ENCODE measurements at regions not wholly inside any gene's neighbourhood (a gene's known extent, or its start where the extent isn't known, plus 50 kb on each side); places are given as distances from the start of the nearest gene placed in this dataset.

DNA sequence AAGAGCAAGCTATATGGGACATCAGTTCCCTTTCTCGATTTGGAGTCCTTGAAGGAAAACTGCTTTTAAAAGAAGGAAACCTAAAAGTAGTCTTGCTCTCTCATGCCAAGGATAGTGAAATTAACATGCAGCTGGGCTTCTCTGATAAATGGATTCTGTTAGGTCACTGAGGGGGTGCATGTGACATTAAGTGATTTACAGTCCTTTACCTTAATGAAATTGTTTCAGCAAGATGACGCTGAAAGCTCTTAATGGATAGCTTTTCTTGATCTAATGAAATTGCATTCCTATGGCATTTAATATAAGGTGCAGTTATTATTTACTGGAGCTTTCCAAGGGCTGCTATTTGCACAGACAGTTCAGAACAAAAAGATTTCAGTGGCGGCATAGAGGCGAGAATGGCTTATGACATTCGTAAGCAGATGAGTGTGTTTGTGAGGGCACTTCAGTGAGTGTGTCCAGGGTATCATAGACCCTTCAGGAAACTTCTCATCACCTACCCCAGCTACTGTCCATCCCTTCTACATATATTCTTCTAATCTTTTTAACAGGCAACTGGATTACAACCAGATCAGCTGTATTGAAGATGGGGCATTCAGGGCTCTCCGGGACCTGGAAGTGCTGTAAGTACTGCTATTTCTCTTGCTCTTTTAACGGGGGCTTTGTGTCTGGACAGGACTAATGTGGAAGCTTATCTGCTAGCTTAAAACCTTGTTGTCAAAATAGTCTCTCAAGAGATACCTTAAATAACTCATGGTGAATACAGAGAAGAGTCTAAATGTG is 219.9 kb upstream of the PACRGL start:
- Histone ChIP-seq H3K36me3 (ENCODE audit: control insufficient read depth, insufficient read depth, low read length) (no peaks in the 10 kb centered on the region), H3K27ac (ENCODE audit: low read length) (no peak overlapping the region), H3K9me3 (ENCODE audit: control insufficient read depth, low read depth, low read length) (no peaks in the 10 kb centered on the region), H3K27me3 (ENCODE audit: control insufficient read depth, insufficient read depth, low read length) (no peaks in the 10 kb centered on the region), H3K4me3 (ENCODE audit: low read length) (no peak overlapping the region), H3K4me1 (ENCODE audit: control insufficient read depth, insufficient read depth, low read length) (no peaks in the 10 kb centered on the region)
- DNase-seq, result no peak
- 100% methylated on average over 1 of the region's 7 CpGs for WGBS (ENCODE audit: insufficient coverage, low lambda C conversion rate)

GRCh38 chr4:20483416-20483815 is 216.8 kb upstream of the PACRGL start:
- peaks cover 4% of the 10 kb centered on the region for H3K4me1 ChIP-seq (ENCODE audit: control insufficient read depth, insufficient read depth, low read length)
- no peak overlapping the region for H3K4me3 ChIP-seq (ENCODE audit: low read length)
- DNase-seq, result no peak
- H3K27ac ChIP-seq (ENCODE audit: low read length), result no peak overlapping the region
- no peaks in the 10 kb centered on the region for H3K9me3 ChIP-seq (ENCODE audit: control insufficient read depth, low read depth, low read length)
- no CpG with 5 or more reads among the region's 1 CpG for WGBS (ENCODE audit: insufficient coverage, low lambda C conversion rate)
- H3K27me3 ChIP-seq (ENCODE audit: control insufficient read depth, insufficient read depth, low read length), result no peaks in the 10 kb centered on the region
- H3K36me3 ChIP-seq (ENCODE audit: control insufficient read depth, insufficient read depth, low read length), result no peaks in the 10 kb centered on the region

GRCh38 chr4:20486433-20486832 is 213.8 kb upstream of the PACRGL start:
- Histone ChIP-seq H3K9me3 (ENCODE audit: control insufficient read depth, low read depth, low read length) (no peaks in the 10 kb centered on the region), H3K36me3 (ENCODE audit: control insufficient read depth, insufficient read depth, low read length) (no peaks in the 10 kb centered on the region), H3K27ac (ENCODE audit: low read length) (no peak overlapping the region), H3K4me3 (ENCODE audit: low read length) (no peak overlapping the region), H3K4me1 (ENCODE audit: control insufficient read depth, insufficient read depth, low read length) (peaks cover 4% of the 10 kb centered on the region), H3K27me3 (ENCODE audit: control insufficient read depth, insufficient read depth, low read length) (no peaks in the 10 kb centered on the region)
- WGBS (ENCODE audit: insufficient coverage, low lambda C conversion rate), result 50% methylated on average over 1 of the region's 1 CpG
- peak; percentile 25 to 72 for DNase-seq

- peaks cover 4% of the 10 kb centered on the region for H3K4me1 ChIP-seq (ENCODE audit: control insufficient read depth, insufficient read depth, low read length)
- H3K27me3 ChIP-seq (ENCODE audit: control insufficient read depth, insufficient read depth, low read length), result no peaks in the 10 kb centered on the region
- DNase-seq, result no peak
- H3K9me3 ChIP-seq (ENCODE audit: control insufficient read depth, low read depth, low read length), result no peaks in the 10 kb centered on the region
- no peaks in the 10 kb centered on the region for H3K36me3 ChIP-seq (ENCODE audit: control insufficient read depth, insufficient read depth, low read length)
- no peak overlapping the region for H3K27ac ChIP-seq (ENCODE audit: low read length)
- H3K4me3 ChIP-seq (ENCODE audit: low read length), result no peak overlapping the region
- WGBS (ENCODE audit: insufficient coverage, low lambda C conversion rate), result 100% methylated on average over 1 of the region's 4 CpGs
Measured at GRCh38 chr4:20487446-20487845, 212.8 kb upstream of the PACRGL start.

GRCh38 chr4:20487852-20488251 is 212.4 kb upstream of the PACRGL start:
- peaks cover 4% of the 10 kb centered on the region for H3K4me1 ChIP-seq (ENCODE audit: control insufficient read depth, insufficient read depth, low read length)
- H3K4me3 ChIP-seq (ENCODE audit: low read length), result no peak overlapping the region
- H3K9me3 ChIP-seq (ENCODE audit: control insufficient read depth, low read depth, low read length), result no peaks in the 10 kb centered on the region
- no peaks in the 10 kb centered on the region for H3K27me3 ChIP-seq (ENCODE audit: control insufficient read depth, insufficient read depth, low read length)
- no peak overlapping the region for H3K27ac ChIP-seq (ENCODE audit: low read length)
- no peak for DNase-seq
- WGBS (ENCODE audit: insufficient coverage, low lambda C conversion rate), result no CpG with 5 or more reads among the region's 1 CpG
- H3K36me3 ChIP-seq (ENCODE audit: control insufficient read depth, insufficient read depth, low read length), result no peaks in the 10 kb centered on the region

DNA sequence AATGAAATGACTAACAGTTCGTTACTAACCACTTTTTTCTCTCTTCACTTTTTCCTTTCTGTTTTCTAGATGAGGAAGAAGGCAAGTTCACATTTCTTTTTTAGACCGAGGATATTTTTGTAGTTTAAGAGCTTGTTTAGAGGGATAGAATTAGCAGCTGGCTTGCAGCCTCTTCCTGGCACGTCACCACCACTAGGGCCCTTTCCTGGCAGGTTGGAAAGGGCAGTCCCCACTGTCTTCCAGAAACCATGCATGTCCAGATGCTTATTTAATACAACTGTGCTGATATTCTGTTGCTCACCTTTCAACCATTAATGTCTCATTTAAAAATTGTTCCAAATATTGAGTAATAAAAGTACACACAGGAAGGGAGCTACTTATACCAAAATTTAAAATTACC is 209.5 kb upstream of the PACRGL start:
- peaks cover 4% of the 10 kb centered on the region for H3K4me1 ChIP-seq (ENCODE audit: control insufficient read depth, insufficient read depth, low read length)
- no peaks in the 10 kb centered on the region for H3K9me3 ChIP-seq (ENCODE audit: control insufficient read depth, low read depth, low read length)
- no peak overlapping the region for H3K27ac ChIP-seq (ENCODE audit: low read length)
- WGBS (ENCODE audit: insufficient coverage, low lambda C conversion rate), result 93% methylated on average over 3 of the region's 3 CpGs
- H3K36me3 ChIP-seq (ENCODE audit: control insufficient read depth, insufficient read depth, low read length), result no peaks in the 10 kb centered on the region
- no peak overlapping the region for H3K4me3 ChIP-seq (ENCODE audit: low read length)
- no peaks in the 10 kb centered on the region for H3K27me3 ChIP-seq (ENCODE audit: control insufficient read depth, insufficient read depth, low read length)
- no peak for DNase-seq

DNA sequence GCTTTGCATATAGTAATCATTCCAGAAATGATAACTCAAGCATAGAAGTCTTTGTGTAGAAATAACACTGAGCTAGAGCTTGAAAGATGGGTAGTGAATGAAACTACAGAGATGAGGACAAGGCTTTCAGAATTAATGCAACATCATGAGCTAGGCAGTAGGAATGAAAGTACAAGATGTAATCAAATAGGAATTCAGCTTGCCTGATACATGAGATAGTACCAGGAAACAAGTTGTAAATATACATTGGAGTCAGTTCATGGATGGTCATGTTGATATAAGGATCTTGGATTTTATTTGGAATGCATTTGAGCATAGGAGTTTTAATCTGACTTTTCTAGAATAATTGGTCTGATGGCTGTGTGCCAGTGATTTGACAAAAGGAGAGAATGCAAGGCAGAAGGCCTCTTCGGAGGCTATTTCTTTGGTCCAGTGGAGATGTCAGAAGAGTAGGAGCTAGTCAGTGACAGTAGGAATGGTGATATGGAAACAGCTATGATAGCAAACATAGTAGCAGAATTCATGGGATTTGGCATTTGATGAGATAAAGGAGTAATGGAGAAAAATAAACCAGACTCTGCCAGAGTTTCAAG is 206.4 kb upstream of the PACRGL start:
- no peak for DNase-seq
- H3K9me3 ChIP-seq (ENCODE audit: control insufficient read depth, low read depth, low read length), result no peaks in the 10 kb centered on the region
- H3K27ac ChIP-seq (ENCODE audit: low read length), result no peak overlapping the region
- H3K27me3 ChIP-seq (ENCODE audit: control insufficient read depth, insufficient read depth, low read length), result no peaks in the 10 kb centered on the region
- no peaks in the 10 kb centered on the region for H3K36me3 ChIP-seq (ENCODE audit: control insufficient read depth, insufficient read depth, low read length)
- no peaks in the 10 kb centered on the region for H3K4me1 ChIP-seq (ENCODE audit: control insufficient read depth, insufficient read depth, low read length)
- H3K4me3 ChIP-seq (ENCODE audit: low read length), result no peak overlapping the region
- WGBS (ENCODE audit: insufficient coverage, low lambda C conversion rate), result no CpG with 5 or more reads among the region's 1 CpG

GRCh38 chr4:20496068-20496467 is 204.2 kb upstream of the PACRGL start:
- DNase-seq, result no peak
- Histone ChIP-seq H3K27me3 (ENCODE audit: control insufficient read depth, insufficient read depth, low read length) (no peaks in the 10 kb centered on the region), H3K4me3 (ENCODE audit: low read length) (no peak overlapping the region), H3K36me3 (ENCODE audit: control insufficient read depth, insufficient read depth, low read length) (no peaks in the 10 kb centered on the region), H3K4me1 (ENCODE audit: control insufficient read depth, insufficient read depth, low read length) (no peaks in the 10 kb centered on the region), H3K27ac (ENCODE audit: low read length) (no peak overlapping the region), H3K9me3 (ENCODE audit: control insufficient read depth, low read depth, low read length) (no peaks in the 10 kb centered on the region)
- WGBS (ENCODE audit: insufficient coverage, low lambda C conversion rate), result 100% methylated on average over 1 of the region's 1 CpG

- Histone ChIP-seq H3K27me3 (ENCODE audit: control insufficient read depth, insufficient read depth, low read length) (no peaks in the 10 kb centered on the region), H3K4me1 (ENCODE audit: control insufficient read depth, insufficient read depth, low read length) (no peaks in the 10 kb centered on the region), H3K9me3 (ENCODE audit: control insufficient read depth, low read depth, low read length) (no peaks in the 10 kb centered on the region), H3K4me3 (ENCODE audit: low read length) (no peak overlapping the region), H3K36me3 (ENCODE audit: control insufficient read depth, insufficient read depth, low read length) (no peaks in the 10 kb centered on the region), H3K27ac (ENCODE audit: low read length) (no peak overlapping the region)
- WGBS (ENCODE audit: insufficient coverage, low lambda C conversion rate), result no CpG with 5 or more reads among the region's 3 CpGs
- DNase-seq, result no peak
Measured at GRCh38 chr4:20504146-20504545, 196.1 kb upstream of the PACRGL start.

GRCh38 chr4:20505927-20506326 is 194.3 kb upstream of the PACRGL start:
- Histone ChIP-seq H3K27me3 (ENCODE audit: control insufficient read depth, insufficient read depth, low read length) (no peaks in the 10 kb centered on the region), H3K4me1 (ENCODE audit: control insufficient read depth, insufficient read depth, low read length) (no peaks in the 10 kb centered on the region), H3K27ac (ENCODE audit: low read length) (no peak overlapping the region), H3K4me3 (ENCODE audit: low read length) (no peak overlapping the region), H3K9me3 (ENCODE audit: control insufficient read depth, low read depth, low read length) (no peaks in the 10 kb centered on the region), H3K36me3 (ENCODE audit: control insufficient read depth, insufficient read depth, low read length) (no peaks in the 10 kb centered on the region)
- 100% methylated on average over 1 of the region's 1 CpG for WGBS (ENCODE audit: insufficient coverage, low lambda C conversion rate)
- no peak for DNase-seq

GRCh38 chr4:20506827-20507226 is 193.4 kb upstream of the PACRGL start:
- H3K36me3 ChIP-seq (ENCODE audit: control insufficient read depth, insufficient read depth, low read length), result no peaks in the 10 kb centered on the region
- DNase-seq, result no peak
- 80% methylated on average over 1 of the region's 2 CpGs for WGBS (ENCODE audit: insufficient coverage, low lambda C conversion rate)
- no peak overlapping the region for H3K27ac ChIP-seq (ENCODE audit: low read length)
- H3K4me1 ChIP-seq (ENCODE audit: control insufficient read depth, insufficient read depth, low read length), result no peaks in the 10 kb centered on the region
- no peaks in the 10 kb centered on the region for H3K9me3 ChIP-seq (ENCODE audit: control insufficient read depth, low read depth, low read length)
- no peak overlapping the region for H3K4me3 ChIP-seq (ENCODE audit: low read length)
- no peaks in the 10 kb centered on the region for H3K27me3 ChIP-seq (ENCODE audit: control insufficient read depth, insufficient read depth, low read length)

Data from large intestine (tissue), 3 donors.